Ovary (tissue), 7 donors: ENCODE measurements at regions not wholly inside any gene's neighbourhood (a gene's known extent, or its start where the extent isn't known, plus 50 kb on each side); places are given as distances from the start of the nearest gene placed in this dataset.

Experiments
- DNase-seq, 5 donors: peaks; one replicate each; pipeline ENCODE4 v3.0.0-alpha.2; 2019 to 2020
- H3K27ac ChIP-seq, 2 donors: fragments of 200-600 bp; one replicate each; pipeline versions ENCODE4 v1.5.1 to v1.8.0; 2019 to 2022
- H3K27me3 ChIP-seq: fragments of 200-600 bp; one replicate; pipeline ENCODE4 v1.8.0; 2022
- H3K36me3 ChIP-seq: fragments of 200-600 bp; sonication (generic); one replicate; pipeline ENCODE4 v1.5.1; 2019
- H3K4me1 ChIP-seq: one replicate; pipeline ENCODE4 v1.8.1; 2013; ENCODE audit warnings: mild to moderate bottlenecking, moderate library complexity; ENCODE audit not compliant: insufficient read depth
- H3K4me3 ChIP-seq: fragments of 200-600 bp; sonication (generic); one replicate; pipeline ENCODE4 v1.5.1; 2017
- H3K9me3 ChIP-seq, 2 donors: fragments of 200-600 bp in 1 of 2; sonication (generic) in 1 of 2; one replicate each; pipeline versions ENCODE4 v1.5.1 to v1.8.1; 2013 to 2019; ENCODE audit warnings: mild to moderate bottlenecking in 1 of 2, moderate library complexity in 1 of 2
- CTCF ChIP-seq, 3 donors: fragments of 450-650 bp in 2 of 3; fragments of 200-600 bp in 1 of 3; IDR thresholded peaks; one replicate each; pipeline versions ENCODE4 v1.5.1 to v1.8.0; 2016 to 2022; ENCODE audit warnings: antibody characterized with exemption in 3 of 3, mild to moderate bottlenecking in 1 of 3
- EP300 ChIP-seq: sonication (generic); formaldehyde crosslinking; IDR thresholded peaks from one replicate; pipeline ENCODE4 v1.6.1; 2017; ENCODE audit warnings: antibody characterized with exemption
- POLR2A ChIP-seq: fragments of 450-650 bp; IDR thresholded peaks from one replicate; pipeline ENCODE4 v1.6.1; 2017; ENCODE audit warnings: antibody characterized with exemption, mild to moderate bottlenecking, moderate library complexity
- WGBS, 3 donors: extraction: QIAGEN DNeasy Blood & Tissue Kit in 1 of 3; methylation state at CpG; one replicate each; pipeline versions ENCODE4 v1.1.5 to v1.1.7; 2013 to 2017; 5-methylcytosine and 5-hydroxymethylcytosine counted together
- intact Hi-C, 4 donors: fragments of 100-400 bp; cut with DNase I; formaldehyde crosslinking; loops; one replicate each; pipeline versions ENCODE4 v1.11.0 to v1.15.1; 2022 to 2023
- donor health status: DM: no; HTN: no; CAD: no; lungs with moderate emphysema.
- donor health status: DM: no; HTN: no; CAD: no.
- donor health status: Bipolar disorder and iron deficiency.
- donor health status: DM: no; HTN: no; CAD: no.
- donor health status: DM: yes; HTN: yes; CAD: no.

- Histone ChIP-seq H3K27me3 (no peaks in the 10 kb centered on the region), H3K4me1 (no peaks in the 10 kb centered on the region), H3K9me3 (no peaks in the 10 kb centered on the region), H3K36me3 (no peaks in the 10 kb centered on the region), H3K4me3 (no peak overlapping the region), H3K27ac (no peak overlapping the region)
- WGBS, 3 donors, result 9 to 14% (median 12%) methylated on average over 2 of the region's 2 CpGs
- no peak for TF ChIP-seq POLR2A
- peak in 2 of 3 donors; percentile 14 to 32 for TF ChIP-seq CTCF (IDR thresholded peaks at IDR 0.05)
- intact Hi-C loops, result no loop called here
- no peak for DNase-seq
Measured at GRCh38 chr7:116138202-116138801, 72.0 kb upstream of the TES start.

GRCh38 chr7:116139007-116139406 lies 71.3 kb upstream of the TES start:
- DNase-seq, result no peak
- no peaks in the 10 kb centered on the region for H3K9me3 ChIP-seq
- H3K4me3 ChIP-seq, result no peak overlapping the region
- WGBS, 3 donors, result 72 to 76% (median 75%) methylated on average over 6 of the region's 6 CpGs
- intact Hi-C loops, result no loop called here
- H3K36me3 ChIP-seq, result no peaks in the 10 kb centered on the region
- TF ChIP-seq POLR2A, result no peak
- no peak for TF ChIP-seq EP300
- TF ChIP-seq CTCF (IDR thresholded peaks at IDR 0.05), result no peak
- no peaks in the 10 kb centered on the region for H3K27me3 ChIP-seq
- H3K4me1 ChIP-seq, result no peaks in the 10 kb centered on the region
- H3K27ac ChIP-seq, result no peak overlapping the region

- H3K27me3 ChIP-seq, result no peaks in the 10 kb centered on the region
- no peak overlapping the region for H3K4me3 ChIP-seq
- H3K36me3 ChIP-seq, result no peaks in the 10 kb centered on the region
- H3K9me3 ChIP-seq, result no peaks in the 10 kb centered on the region
- DNase-seq, result no peak
- intact Hi-C loops, result no loop called here
- TF ChIP-seq POLR2A, result no peak
- no peak for TF ChIP-seq CTCF (IDR thresholded peaks at IDR 0.05)
- TF ChIP-seq EP300, result no peak
- H3K4me1 ChIP-seq, result no peaks in the 10 kb centered on the region
- H3K27ac ChIP-seq, result no peak overlapping the region
Measured at GRCh38 chr7:116139807-116140206, 70.5 kb upstream of the TES start.

- intact Hi-C loops, result no loop called here
- Histone ChIP-seq H3K4me1 (no peaks in the 10 kb centered on the region), H3K36me3 (no peaks in the 10 kb centered on the region), H3K4me3 (no peak overlapping the region), H3K9me3 (no peaks in the 10 kb centered on the region), H3K27ac (no peak overlapping the region), H3K27me3 (no peaks in the 10 kb centered on the region)
- DNase-seq, result no peak
- no peak for TF ChIP-seq EP300
- no peak for TF ChIP-seq POLR2A
- no peak for TF ChIP-seq CTCF (IDR thresholded peaks at IDR 0.05)
- WGBS, 3 donors, result 71 to 73% (median 71%) methylated on average over 1 of the region's 1 CpG
Measured at GRCh38 chr7:116142374-116142773, 68.0 kb upstream of the TES start.
